ENCODE measurements at regions not wholly inside any gene's neighbourhood (a gene's known extent, or its start where the extent isn't known, plus 50 kb on each side); places are given as distances from the start of the nearest gene placed in this dataset.
"Not testable (repeated sequence)": the region's sequence is repeated elsewhere in the genome, so short reads cannot be mapped to it uniquely, and the experiment has no call there.

DNA sequence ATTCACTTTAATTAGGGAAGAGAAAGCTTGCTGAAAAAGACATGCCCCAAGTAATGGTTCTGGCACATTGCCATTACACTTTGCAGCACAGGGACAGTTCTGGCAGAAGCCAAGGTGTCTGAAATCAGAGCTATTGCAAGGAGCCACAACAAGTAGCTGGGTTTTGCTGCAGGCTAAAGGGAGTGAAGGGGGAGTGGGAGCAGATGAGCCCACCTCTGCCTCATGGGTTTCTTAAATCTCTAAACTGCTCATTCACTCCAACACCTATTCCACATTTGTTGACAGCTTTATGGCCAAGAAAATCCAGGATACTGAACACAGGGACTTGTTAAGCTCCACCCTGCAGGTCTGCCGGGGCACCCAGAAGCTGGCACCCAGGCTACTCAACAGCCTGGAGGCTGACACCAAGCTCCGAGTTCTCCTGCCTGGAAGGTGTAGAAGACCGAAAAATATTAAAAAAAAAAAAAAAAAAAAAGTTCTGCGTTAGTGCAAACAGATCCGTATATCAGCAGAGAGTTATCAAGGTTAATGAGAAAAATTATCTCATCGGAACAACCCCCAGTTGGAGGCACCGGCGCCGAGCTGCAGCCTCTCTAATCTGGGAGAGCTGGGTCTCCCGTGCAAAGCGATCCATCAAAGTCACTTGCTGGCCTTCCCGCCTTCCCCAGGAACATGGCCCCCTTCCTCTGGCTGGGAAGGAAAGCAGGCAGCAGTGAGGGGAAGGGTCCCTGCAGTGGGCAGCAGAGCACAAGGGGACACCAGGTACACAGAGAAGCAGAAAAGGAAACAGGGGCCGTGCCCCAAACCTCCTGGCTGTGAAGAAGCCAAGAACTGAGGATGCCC lies 123.7 kb downstream of the HNMT start:
- H3K4me1 ChIP-seq, result no peaks in the 10 kb centered on the region
- H3K36me3 ChIP-seq, result no peaks in the 10 kb centered on the region
- DNase-seq (no peak), ATAC-seq (no peak)
- H3K4me3 ChIP-seq, result no peak overlapping the region
- no peaks in the 10 kb centered on the region for H3K27me3 ChIP-seq (ENCODE audit: low read depth)
- intact Hi-C loops (cut with DNase I), result no loop called here
- no peaks in the 10 kb centered on the region for H3K9me3 ChIP-seq
- TF ChIP-seq, protein P1, sequence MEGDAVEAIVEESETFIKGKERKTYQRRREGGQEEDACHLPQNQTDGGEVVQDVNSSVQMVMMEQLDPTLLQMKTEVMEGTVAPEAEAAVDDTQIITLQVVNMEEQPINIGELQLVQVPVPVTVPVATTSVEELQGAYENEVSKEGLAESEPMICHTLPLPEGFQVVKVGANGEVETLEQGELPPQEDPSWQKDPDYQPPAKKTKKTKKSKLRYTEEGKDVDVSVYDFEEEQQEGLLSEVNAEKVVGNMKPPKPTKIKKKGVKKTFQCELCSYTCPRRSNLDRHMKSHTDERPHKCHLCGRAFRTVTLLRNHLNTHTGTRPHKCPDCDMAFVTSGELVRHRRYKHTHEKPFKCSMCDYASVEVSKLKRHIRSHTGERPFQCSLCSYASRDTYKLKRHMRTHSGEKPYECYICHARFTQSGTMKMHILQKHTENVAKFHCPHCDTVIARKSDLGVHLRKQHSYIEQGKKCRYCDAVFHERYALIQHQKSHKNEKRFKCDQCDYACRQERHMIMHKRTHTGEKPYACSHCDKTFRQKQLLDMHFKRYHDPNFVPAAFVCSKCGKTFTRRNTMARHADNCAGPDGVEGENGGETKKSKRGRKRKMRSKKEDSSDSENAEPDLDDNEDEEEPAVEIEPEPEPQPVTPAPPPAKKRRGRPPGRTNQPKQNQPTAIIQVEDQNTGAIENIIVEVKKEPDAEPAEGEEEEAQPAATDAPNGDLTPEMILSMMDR (IDR thresholded peaks at IDR 0.05), result no peak
- no peak overlapping the region for H3K27ac ChIP-seq

DNA sequence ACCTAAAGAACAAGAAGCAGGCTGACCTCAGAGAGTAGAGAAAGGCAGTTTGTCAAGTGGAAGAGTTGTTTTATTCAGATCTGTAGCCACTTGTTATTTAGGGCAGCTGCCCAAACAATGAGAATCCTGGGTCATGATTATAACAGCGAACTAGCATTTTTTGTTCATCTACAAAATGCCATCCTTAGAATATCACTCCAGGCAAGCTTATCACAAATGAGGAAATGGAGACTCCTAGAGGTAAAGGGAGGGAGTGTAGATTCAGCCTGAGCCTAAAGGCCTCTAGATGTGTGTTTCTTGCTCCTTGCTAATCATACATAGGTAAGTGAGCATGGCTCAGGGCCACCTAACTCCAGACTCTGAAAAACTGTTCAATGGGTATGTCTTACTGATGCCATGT lies 126.1 kb downstream of the HNMT start:
- Histone ChIP-seq H3K4me1 (no peaks in the 10 kb centered on the region), H3K4me3 (no peak overlapping the region), H3K27ac (no peak overlapping the region), H3K27me3 (ENCODE audit: low read depth) (no peaks in the 10 kb centered on the region), H3K36me3 (no peaks in the 10 kb centered on the region), H3K9me3 (no peaks in the 10 kb centered on the region)
- ATAC-seq (peak; percentile 75 to 84), DNase-seq (no peak)
- TF ChIP-seq, protein P1 (IDR thresholded peaks at IDR 0.05), result peak; percentile 61
- intact Hi-C loops (cut with DNase I), result no loop called here

DNA sequence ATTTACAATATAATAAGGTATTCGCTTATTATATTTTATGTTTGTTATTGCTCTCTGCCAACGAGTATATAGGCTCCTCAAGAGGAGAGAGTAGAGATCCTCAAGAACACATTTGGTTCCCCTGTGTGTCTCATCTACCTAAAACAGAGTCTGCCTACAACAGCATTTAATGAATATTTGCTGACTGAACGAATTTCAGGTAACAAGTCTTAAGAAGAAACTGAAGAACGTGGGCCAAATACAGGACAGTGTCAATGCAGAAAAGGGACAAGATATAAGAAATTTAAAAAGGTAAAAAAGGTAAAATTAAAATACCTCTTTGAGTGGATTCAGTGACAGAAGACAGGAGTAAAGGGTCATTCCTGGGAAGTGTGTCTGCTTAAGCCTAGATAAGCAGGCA lies 129.2 kb downstream of the HNMT start:
- Histone ChIP-seq H3K27ac (no peak overlapping the region), H3K4me1 (no peaks in the 10 kb centered on the region), H3K36me3 (no peaks in the 10 kb centered on the region), H3K4me3 (no peak overlapping the region), H3K27me3 (ENCODE audit: low read depth) (no peaks in the 10 kb centered on the region), H3K9me3 (no peaks in the 10 kb centered on the region)
- TF ChIP-seq, protein P1 (IDR thresholded peaks at IDR 0.05), result no peak
- ATAC-seq, result no peak
- no peak for DNase-seq
- intact Hi-C loops (cut with DNase I), result no loop called here

DNA sequence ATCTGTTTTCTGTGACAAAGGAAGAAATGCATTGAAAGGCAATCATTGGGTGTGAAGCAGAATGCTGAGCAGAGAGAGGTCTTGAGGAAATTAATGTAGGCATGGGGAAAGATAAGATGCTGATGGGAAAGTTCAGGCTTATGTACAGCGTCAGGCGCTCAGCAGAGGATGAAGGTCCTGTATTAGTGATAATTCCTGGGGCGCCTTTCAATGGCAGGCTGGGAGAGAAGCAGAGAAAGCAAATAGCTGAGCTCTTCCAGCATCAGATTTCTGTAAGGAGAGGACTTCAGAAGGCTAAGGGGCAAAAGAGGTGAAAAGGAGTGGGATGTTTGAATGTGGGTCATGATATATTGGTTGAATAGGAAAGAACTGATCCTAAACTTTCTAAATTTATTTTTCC lies 129.8 kb downstream of the HNMT start:
- no peaks in the 10 kb centered on the region for H3K36me3 ChIP-seq
- no peaks in the 10 kb centered on the region for H3K4me1 ChIP-seq
- no peak overlapping the region for H3K4me3 ChIP-seq
- H3K27me3 ChIP-seq (ENCODE audit: low read depth), result no peaks in the 10 kb centered on the region
- H3K9me3 ChIP-seq, result no peaks in the 10 kb centered on the region
- DNase-seq (no peak), ATAC-seq (no peak)
- TF ChIP-seq, protein P1 (IDR thresholded peaks at IDR 0.05), result no peak
- intact Hi-C loops (cut with DNase I), result no loop called here
- no peak overlapping the region for H3K27ac ChIP-seq

DNA sequence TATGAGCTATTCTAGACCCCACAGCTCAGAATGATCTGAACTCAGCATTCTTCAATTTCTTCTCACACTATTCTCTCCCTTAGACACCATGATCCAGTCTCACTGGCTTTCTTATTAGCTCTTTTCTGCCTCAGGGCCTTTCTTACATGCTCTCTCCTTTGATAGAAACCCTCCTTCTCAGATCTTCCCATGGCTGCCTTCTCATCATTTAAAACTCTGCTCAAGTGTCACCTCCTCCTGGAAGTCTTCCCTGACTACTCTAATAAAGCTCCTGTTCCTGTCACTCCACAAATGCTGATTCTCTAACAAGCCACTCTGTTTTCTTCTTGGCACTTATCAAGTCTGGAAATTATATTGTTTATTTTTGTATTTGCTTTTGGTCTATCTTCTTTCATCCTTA lies 131.1 kb downstream of the HNMT start:
- Histone ChIP-seq H3K4me1 (no peaks in the 10 kb centered on the region), H3K4me3 (no peak overlapping the region), H3K27ac (no peak overlapping the region), H3K27me3 (ENCODE audit: low read depth) (no peaks in the 10 kb centered on the region), H3K36me3 (no peaks in the 10 kb centered on the region), H3K9me3 (no peaks in the 10 kb centered on the region)
- no peak for ATAC-seq
- intact Hi-C loops (cut with DNase I), result no loop called here
- no peak for DNase-seq
- TF ChIP-seq, protein P1 (IDR thresholded peaks at IDR 0.05), result no peak

DNA sequence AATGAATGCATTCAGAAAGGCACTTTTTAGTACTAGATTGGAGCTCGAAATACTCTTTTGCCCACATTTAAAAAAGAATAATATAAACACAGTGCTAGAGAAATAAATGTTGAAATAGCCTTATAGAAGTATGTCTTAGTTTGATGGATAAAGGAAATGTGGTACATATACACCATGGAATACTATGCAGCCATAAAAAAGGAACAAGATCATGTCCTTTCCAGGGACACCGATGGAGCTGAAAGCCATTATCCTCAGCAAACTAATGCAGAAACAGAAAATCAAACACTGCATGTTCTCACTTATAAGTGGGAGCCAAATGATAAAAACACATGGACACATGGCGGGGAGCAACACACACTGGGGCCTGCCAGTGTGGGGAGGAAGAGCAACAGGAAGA lies 135.0 kb downstream of the HNMT start:
- H3K36me3 ChIP-seq; H3K4me3 ChIP-seq; DNase-seq; H3K27me3 ChIP-seq (ENCODE audit: low read depth); intact Hi-C loops (cut with DNase I); ATAC-seq; H3K9me3 ChIP-seq; H3K27ac ChIP-seq; H3K4me1 ChIP-seq: not testable (repeated sequence)
